Hematopoietic multipotent progenitor cell treated with erythropoietin and hydrocortisone succinate and interleukin-3 and kit ligand, for 15 days (in vitro differentiated cells): ENCODE measurements at regions not wholly inside any gene's neighbourhood (a gene's known extent, or its start where the extent isn't known, plus 50 kb on each side); places are given as distances from the start of the nearest gene placed in this dataset.

Source experiments
- DNase-seq: peaks from one replicate; pipeline ENCODE4 v3.0.0-alpha.2; 2015; ENCODE audit warnings: low spot score

- DNase-seq = no peak
Observed at GRCh38 chr5:86780018-86780417, 162.3 kb downstream of the COX7C start.

GRCh38 chr5:86786955-86787354, 169.2 kb downstream of the COX7C start:
- DNase-seq = no peak

GRCh38 chr5:86795659-86796058, 177.9 kb downstream of the COX7C start:
- no peak for DNase-seq

GRCh38 chr5:86797677-86798076, 179.9 kb downstream of the COX7C start:
- no peak for DNase-seq

- no peak for DNase-seq
Observed at GRCh38 chr5:86806206-86806605, 188.5 kb downstream of the COX7C start.

GRCh38 chr5:86807046-86808031, 189.6 kb downstream of the COX7C start:
- no peak for DNase-seq

- no peak for DNase-seq
Observed at GRCh38 chr5:86814315-86814714, 196.6 kb downstream of the COX7C start.

- DNase-seq = no peak
Observed at GRCh38 chr5:86814907-86815306, 197.2 kb downstream of the COX7C start.

GRCh38 chr5:86824637-86825036, 206.9 kb downstream of the COX7C start:
- no peak for DNase-seq

- no peak for DNase-seq
Observed at GRCh38 chr5:86831128-86831527, 213.4 kb downstream of the COX7C start.

GRCh38 chr5:86833868-86834267, 216.1 kb downstream of the COX7C start:
- DNase-seq = no peak

- DNase-seq = no peak
Observed at GRCh38 chr5:86837610-86838009, 219.9 kb downstream of the COX7C start.

GRCh38 chr5:86838083-86838482, 220.3 kb downstream of the COX7C start:
- no peak for DNase-seq

- no peak for DNase-seq
Observed at GRCh38 chr5:86841000-86841644, 223.4 kb downstream of the COX7C start.

GRCh38 chr5:86858442-86858841, 240.7 kb downstream of the COX7C start:
- DNase-seq = no peak

GRCh38 chr5:86861512-86861911, 243.8 kb downstream of the COX7C start:
- DNase-seq = no peak

- DNase-seq = no peak
Observed at GRCh38 chr5:86862093-86862492, 244.4 kb downstream of the COX7C start.

- no peak for DNase-seq
Observed at GRCh38 chr5:86864051-86864450, 246.3 kb downstream of the COX7C start.

GRCh38 chr5:86865256-86865785, 247.6 kb downstream of the COX7C start:
- no peak for DNase-seq

GRCh38 chr5:86866036-86866435, 248.3 kb downstream of the COX7C start:
- no peak for DNase-seq

- DNase-seq = no peak
Observed at GRCh38 chr5:86869268-86869667, 251.5 kb downstream of the COX7C start.

- DNase-seq = no peak
Observed at GRCh38 chr5:86875539-86875938, 257.8 kb downstream of the COX7C start.

- DNase-seq = no peak
Observed at GRCh38 chr5:86878250-86878649, 260.5 kb downstream of the COX7C start.
